ENCODE measurements at regions not wholly inside any gene's neighbourhood (a gene's known extent, or its start where the extent isn't known, plus 50 kb on each side); places are given as distances from the start of the nearest gene placed in this dataset.

- TF ChIP-seq ZNF274 (IDR thresholded peaks at IDR 0.05; ENCODE audit: low read depth, low read length) (no peak), YY1 (IDR thresholded peaks at IDR 0.05; ENCODE audit: insufficient read depth, insufficient read length) (no peak)
These were observed 64.3 kb upstream of the ID2 start for GRCh38 chr2:8617590-8617989.

All from NT2/D1 (cell line).